ENCODE measurements at regions not wholly inside any gene's neighbourhood (a gene's known extent, or its start where the extent isn't known, plus 50 kb on each side); places are given as distances from the start of the nearest gene placed in this dataset.

DNA sequence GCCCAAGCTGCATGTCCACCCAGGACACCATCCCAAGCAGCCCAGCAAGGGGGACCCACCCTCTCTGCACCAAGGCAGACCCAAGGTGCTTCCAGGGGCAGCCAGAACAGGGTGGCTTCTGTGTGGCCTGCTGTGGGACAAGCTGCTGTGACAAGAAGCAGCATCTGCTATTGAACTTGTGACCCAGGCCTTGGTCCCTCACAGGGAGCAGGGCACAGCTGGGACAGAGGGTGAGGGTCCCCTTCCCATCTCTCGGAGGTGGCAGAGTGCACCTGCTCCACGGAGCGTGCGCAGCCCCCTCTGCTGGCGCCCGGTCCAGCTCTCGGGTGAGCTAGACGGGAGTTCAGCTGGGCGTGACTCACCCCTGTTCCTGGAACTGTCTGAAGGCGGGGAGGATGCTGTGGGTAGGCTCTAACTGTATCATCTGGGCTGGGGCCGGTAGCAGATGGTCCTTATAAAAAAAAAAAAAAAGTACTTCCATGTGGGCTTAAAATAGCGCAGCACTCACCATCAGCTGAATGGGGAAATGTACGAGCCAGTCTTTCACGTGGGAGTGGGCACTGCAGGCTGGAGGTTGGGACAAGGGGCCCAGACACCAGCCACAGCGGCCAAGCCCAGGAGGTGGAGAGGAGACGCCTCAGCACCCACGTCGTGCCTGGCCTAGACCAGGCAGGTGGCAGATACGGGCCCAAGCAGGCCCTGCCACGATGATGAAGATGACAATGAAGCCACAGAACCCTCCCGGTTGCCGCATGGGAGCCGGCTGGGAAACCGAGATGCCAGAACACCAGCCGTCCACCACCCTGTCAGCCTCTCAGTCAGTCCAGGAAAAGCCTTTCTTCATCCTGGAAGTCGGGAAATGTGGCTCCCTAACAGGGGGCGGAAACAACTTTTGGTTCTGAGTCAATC lies 136.8 kb upstream of the ID2 start:
- H3K27me3 ChIP-seq (ENCODE audit: insufficient read depth, low read depth, low read length) = no peaks in the 10 kb centered on the region

GRCh38 chr2:8545695-8546611 lies 135.9 kb upstream of the ID2 start:
- H3F3A ChIP-seq (ENCODE audit: insufficient read depth, low read length, poor library complexity, severe bottlenecking) = no peaks in the 10 kb centered on the region
- no peaks in the 10 kb centered on the region for H3K79me2 ChIP-seq (replicated peaks; ENCODE audit: insufficient read depth, low read length)
- no peak overlapping the region for H3K4me3 ChIP-seq (ENCODE audit: low read length)
- H2AFZ ChIP-seq (ENCODE audit: low read depth, low read length) = no peak overlapping the region
- no peaks in the 10 kb centered on the region for H3K36me3 ChIP-seq (ENCODE audit: insufficient read depth, low read length)
- H3K9ac ChIP-seq (ENCODE audit: low read length) = no peak overlapping the region
- no peaks in the 10 kb centered on the region for H3K9me3 ChIP-seq (ENCODE audit: low read length)
- no peak overlapping the region for H3K4me2 ChIP-seq (ENCODE audit: low read length)
- no peaks in the 10 kb centered on the region for H4K20me1 ChIP-seq (ENCODE audit: insufficient read depth)
- H3K9me2 ChIP-seq (ENCODE audit: insufficient read depth, low read length) = no peaks in the 10 kb centered on the region
- H3K27me3 ChIP-seq (ENCODE audit: insufficient read depth, low read depth, low read length) = no peaks in the 10 kb centered on the region
- H3K27ac ChIP-seq (ENCODE audit: low read length) = no peak overlapping the region
- TF ChIP-seq EP300 (conservative IDR thresholded peaks at IDR 0.05; ENCODE audit: poor library complexity, severe bottlenecking) (no peak), POLR2AphosphoS5 (IDR thresholded peaks at IDR 0.05) (no peak), RAD21 (conservative IDR thresholded peaks at IDR 0.05) (no peak), EZH2 (IDR thresholded peaks at IDR 0.05; ENCODE audit: borderline replicate concordance, insufficient read depth, low read length, poor library complexity, severe bottlenecking) (no peak), TAF1 (IDR thresholded peaks at IDR 0.05; ENCODE audit: low read depth) (no peak)
- TF ChIP-seq, protein P1, sequence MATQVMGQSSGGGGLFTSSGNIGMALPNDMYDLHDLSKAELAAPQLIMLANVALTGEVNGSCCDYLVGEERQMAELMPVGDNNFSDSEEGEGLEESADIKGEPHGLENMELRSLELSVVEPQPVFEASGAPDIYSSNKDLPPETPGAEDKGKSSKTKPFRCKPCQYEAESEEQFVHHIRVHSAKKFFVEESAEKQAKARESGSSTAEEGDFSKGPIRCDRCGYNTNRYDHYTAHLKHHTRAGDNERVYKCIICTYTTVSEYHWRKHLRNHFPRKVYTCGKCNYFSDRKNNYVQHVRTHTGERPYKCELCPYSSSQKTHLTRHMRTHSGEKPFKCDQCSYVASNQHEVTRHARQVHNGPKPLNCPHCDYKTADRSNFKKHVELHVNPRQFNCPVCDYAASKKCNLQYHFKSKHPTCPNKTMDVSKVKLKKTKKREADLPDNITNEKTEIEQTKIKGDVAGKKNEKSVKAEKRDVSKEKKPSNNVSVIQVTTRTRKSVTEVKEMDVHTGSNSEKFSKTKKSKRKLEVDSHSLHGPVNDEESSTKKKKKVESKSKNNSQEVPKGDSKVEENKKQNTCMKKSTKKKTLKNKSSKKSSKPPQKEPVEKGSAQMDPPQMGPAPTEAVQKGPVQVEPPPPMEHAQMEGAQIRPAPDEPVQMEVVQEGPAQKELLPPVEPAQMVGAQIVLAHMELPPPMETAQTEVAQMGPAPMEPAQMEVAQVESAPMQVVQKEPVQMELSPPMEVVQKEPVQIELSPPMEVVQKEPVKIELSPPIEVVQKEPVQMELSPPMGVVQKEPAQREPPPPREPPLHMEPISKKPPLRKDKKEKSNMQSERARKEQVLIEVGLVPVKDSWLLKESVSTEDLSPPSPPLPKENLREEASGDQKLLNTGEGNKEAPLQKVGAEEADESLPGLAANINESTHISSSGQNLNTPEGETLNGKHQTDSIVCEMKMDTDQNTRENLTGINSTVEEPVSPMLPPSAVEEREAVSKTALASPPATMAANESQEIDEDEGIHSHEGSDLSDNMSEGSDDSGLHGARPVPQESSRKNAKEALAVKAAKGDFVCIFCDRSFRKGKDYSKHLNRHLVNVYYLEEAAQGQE (IDR thresholded peaks at IDR 0.05; ENCODE audit: borderline replicate concordance) = no peak

More for the DNA sequence above, 136.8 kb upstream of the ID2 start:
- Histone ChIP-seq H3K4me3 (ENCODE audit: low read length) (no peak overlapping the region), H2AFZ (ENCODE audit: low read depth, low read length) (no peak overlapping the region), H3K36me3 (ENCODE audit: insufficient read depth, low read length) (no peaks in the 10 kb centered on the region), H3K4me2 (ENCODE audit: low read length) (no peak overlapping the region), H4K20me1 (ENCODE audit: insufficient read depth) (no peaks in the 10 kb centered on the region), H3K27ac (ENCODE audit: low read length) (no peak overlapping the region), H3K9ac (ENCODE audit: low read length) (no peak overlapping the region), H3K9me3 (ENCODE audit: low read length) (no peaks in the 10 kb centered on the region), H3K9me2 (ENCODE audit: insufficient read depth, low read length) (no peaks in the 10 kb centered on the region), H3F3A (ENCODE audit: insufficient read depth, low read length, poor library complexity, severe bottlenecking) (no peaks in the 10 kb centered on the region), H3K79me2 (replicated peaks; ENCODE audit: insufficient read depth, low read length) (no peaks in the 10 kb centered on the region)
- TF ChIP-seq MXI1 (conservative IDR thresholded peaks at IDR 0.05; ENCODE audit: poor library complexity, severe bottlenecking) = no peak
- no peak for TF ChIP-seq RAD21 (conservative IDR thresholded peaks at IDR 0.05)
- TF ChIP-seq POLR2AphosphoS5 (IDR thresholded peaks at IDR 0.05) = no peak
- no peak for TF ChIP-seq EZH2 (IDR thresholded peaks at IDR 0.05; ENCODE audit: borderline replicate concordance, insufficient read depth, low read length, poor library complexity, severe bottlenecking)
- TF ChIP-seq, protein P1 (IDR thresholded peaks at IDR 0.05; ENCODE audit: borderline replicate concordance) = no peak
- no peak for TF ChIP-seq SMC3 (conservative IDR thresholded peaks at IDR 0.05; ENCODE audit: poor library complexity)
- no peak for TF ChIP-seq EP300 (conservative IDR thresholded peaks at IDR 0.05; ENCODE audit: poor library complexity, severe bottlenecking)
- TF ChIP-seq TAF1 (IDR thresholded peaks at IDR 0.05; ENCODE audit: low read depth) = no peak
- TF ChIP-seq CTCF (IDR thresholded peaks at IDR 0.05; ENCODE audit: poor library complexity, severe bottlenecking) = no peak

Measured in neural cell (in vitro differentiated cells).